Kidney glomerular epithelial cell (primary cell): ENCODE measurements at regions not wholly inside any gene's neighbourhood (a gene's known extent, or its start where the extent isn't known, plus 50 kb on each side); places are given as distances from the start of the nearest gene placed in this dataset.

Experiments
- DNase-seq: peaks from one replicate; lab custom pipeline; 2025; lab: John Stamatoyannopoulos, UW

DNA sequence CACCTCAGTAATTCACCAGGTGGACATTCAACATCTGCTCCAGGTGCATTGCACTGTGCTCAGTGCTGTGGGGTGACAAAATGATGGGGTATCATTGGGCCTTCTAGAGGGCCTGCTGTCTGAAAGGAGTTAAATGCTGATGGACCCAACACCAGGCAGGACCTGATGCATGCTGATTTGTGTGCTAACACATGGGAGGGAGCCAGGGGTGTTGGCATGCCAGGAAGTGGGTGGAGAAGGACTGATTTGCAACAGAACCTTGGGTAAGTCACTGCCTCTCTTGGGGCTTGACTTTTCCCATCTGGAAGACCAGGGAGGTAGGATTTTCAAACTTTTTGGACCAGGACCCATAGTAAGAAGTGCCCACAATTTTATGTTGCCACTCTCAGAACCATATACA is 57.9 kb upstream of the CXCR4 start:
- no peak for DNase-seq

DNA sequence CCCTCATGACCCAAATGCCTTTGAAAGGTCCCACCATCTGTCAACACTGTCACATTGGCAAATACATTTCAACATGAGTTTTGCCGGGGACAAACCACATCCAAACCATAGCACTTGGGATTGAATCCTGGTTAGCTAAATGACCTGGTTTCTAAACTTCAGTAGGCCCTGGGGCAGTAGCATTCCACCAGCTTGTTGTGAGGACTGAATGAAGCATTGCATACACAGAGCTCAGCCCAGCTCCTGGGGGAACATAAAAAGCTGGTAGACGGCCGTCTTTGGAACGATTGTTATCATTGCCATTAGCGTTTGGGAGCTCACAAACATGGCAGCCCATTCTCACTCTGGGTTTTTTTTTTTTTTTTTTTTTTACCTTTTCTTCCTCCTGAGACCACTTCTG is 57.5 kb upstream of the CXCR4 start:
- DNase-seq, result no peak

- DNase-seq, result no peak
Observed at GRCh38 chr2:136173126-136173525, 55.2 kb upstream of the CXCR4 start.

GRCh38 chr2:136171223-136171622 is 53.3 kb upstream of the CXCR4 start:
- no peak for DNase-seq

DNA sequence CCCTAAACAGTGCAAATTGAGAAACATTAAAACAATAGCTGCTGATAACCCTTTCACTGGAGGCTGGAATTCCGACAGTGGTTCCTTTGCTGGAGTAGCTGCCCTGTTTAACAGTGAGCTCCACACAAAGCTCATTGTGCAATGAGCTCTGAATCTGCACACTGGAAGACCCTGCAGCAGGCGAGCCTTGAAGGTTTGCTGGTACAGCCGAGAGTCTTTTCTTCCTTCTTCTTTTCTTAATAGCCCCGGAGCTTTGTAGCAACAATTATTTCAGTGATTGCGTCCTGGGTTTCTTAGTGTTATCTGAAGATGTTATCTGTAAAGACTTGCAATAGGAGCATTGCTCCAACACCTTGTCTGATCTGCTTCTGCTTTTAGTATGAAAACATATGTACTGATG is 50.8 kb upstream of the CXCR4 start:
- no peak for DNase-seq

DNA sequence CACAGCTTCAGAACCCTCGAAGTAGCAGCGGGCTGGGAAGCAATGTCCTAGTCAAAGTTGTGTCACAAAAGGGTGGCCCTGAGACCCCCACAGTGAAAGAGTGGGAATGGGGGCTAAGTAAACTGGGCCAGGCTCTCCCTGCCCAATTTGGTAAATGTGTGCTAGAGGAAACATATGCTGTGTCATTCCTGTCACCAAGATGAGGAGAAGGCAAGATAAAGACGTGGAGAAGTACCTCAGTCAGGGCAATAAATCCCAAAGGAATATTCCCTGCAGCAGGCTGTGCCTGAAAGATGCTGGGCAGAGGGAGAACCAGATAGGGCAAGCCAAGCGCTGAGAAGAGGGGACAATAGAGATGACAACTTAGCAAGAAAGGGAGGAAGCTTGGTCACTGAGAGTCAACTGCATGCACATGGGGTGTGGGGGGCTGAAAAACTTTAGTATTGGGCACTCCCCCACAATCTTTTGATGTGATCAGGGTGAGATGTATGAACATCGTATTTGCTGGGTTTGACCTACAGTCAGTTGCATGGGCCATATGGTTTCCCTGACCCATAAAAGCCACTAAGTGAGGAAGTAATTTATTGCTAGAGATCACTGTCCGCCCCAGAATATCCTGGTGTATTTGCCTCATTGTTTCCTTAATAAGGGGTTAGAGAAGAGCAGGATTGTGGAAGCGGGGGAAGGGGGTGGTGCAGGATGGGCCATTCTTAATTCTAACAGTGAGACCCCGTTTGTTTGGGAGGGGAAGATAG is 49.9 kb upstream of the CXCR4 start:
- no peak for DNase-seq
